Stimulated activated CD8-positive, alpha-beta memory T cell treated with anti-CD3 and anti-CD28 coated beads, Interleukin-4, amount 100 ng/mL, for 48 hours (primary cell): ENCODE measurements at regions not wholly inside any gene's neighbourhood (a gene's known extent, or its start where the extent isn't known, plus 50 kb on each side); places are given as distances from the start of the nearest gene placed in this dataset.

ENCODE experiments used
- DNase-seq: peaks from one replicate; pipeline ENCODE4 v3.0.0-alpha.2; 2020

DNA sequence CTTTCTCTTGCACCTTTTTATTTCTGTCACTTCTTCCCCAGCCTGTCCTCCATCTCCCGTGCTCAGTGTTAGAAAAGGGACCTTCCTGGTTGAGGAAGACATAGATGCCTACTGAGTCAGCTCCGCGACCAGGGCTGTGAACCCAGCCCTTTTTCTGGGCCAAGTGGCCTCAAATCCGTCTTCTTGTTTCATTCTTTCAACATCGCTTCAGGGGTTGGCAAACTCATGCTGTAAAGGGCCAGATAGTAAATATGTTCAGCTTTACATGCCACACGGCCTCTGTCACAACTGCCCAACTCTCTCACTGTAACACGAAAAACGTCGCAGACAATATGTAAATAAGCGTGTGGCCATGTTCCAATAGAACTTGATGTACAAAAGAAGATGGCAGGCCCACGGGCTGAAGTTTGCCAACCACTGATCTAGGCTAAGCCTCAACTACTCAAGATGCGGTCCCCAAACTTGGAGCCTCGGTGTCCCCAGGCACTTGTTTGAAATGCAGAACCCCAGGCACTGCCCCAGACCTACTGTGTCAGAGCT, 338.4 kb downstream of the MN1 start:
- DNase-seq, result no peak

DNA sequence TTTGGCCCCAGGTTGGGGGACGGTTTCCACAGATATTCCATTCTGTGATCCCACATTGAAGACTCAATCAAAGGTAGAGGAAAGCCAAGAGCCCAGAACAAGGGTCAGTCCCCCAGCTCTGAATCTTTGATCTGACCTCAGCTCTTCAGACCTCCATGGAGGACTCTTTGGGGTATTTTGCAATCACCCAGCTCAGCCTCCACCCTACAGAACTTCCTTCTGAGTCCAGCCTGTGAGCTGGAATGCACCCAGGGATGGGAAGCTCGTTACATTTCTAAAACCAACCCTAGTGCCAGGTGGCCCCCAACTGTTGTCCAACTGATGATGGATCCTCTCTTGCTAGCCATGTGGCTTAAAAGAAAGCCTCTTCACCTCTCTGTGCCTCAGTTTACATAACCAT, 335.3 kb downstream of the MN1 start:
- no peak for DNase-seq

- no peak for DNase-seq
Measured at GRCh38 chr22:27466778-27467438, 334.6 kb downstream of the MN1 start.

DNA sequence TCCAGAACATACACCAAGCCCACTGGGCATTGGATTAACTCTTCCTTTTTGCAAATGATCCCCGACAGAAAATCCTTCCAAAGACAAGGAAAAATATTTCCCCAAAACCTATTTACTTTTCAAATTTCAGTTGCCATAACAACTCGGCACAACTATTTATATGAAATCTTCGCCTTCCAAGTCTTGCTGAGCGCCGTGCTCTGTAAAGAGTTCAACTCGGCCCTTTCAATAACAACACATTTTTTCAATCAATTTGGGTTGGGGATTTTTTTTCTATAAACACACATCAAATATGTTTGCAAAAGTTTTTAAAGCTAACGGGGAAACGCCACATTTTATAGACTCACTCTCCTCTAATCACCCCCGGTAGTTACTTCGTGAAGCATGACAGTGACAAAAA, 333.8 kb downstream of the MN1 start:
- no peak for DNase-seq

DNA sequence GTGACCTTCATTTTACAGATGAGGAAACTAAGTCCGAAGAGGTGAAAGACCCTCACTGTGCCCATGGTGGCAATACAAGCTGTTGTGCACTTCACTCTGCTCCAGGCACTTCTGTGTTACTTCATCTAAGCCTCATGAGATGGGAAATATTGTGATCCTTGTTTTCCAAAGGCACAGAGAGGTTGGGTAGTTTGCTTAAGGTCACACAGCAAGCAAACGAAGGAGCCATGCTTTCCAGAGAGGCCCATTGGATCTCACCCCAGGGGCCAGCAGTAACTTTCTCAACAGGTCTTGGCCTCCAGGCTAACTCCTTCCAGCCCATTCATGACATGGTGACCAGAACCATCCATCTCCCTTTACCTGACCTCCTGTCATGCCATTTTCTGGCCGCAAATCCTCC, 332.8 kb downstream of the MN1 start:
- no peak for DNase-seq

DNA sequence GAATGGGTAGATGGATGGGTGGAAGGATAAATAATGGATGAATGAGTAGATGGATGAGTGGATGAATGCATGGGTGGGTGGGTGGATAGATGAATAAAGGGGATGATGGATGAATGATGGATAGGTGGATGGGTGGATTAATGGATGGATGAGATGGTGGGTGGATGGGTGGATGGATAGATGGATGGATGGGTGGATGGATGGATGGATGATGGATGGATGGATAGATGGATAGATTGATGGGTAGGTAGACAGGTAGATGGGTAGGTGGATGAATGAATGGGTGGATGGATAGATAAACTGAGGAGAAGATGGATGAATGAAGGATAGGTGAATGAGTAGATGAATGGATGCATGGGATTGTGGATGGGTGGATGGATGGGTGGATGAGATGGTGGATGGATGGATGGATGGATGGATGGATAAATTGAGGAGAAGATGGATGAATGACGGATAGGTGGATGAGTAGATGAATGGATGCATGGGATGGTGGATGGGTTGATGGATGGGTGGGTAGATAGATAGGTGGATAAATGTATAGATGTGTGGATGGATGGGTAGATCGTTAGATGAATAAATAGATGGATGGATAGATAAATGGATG, 331.3 kb downstream of the MN1 start:
- no peak for DNase-seq

DNA sequence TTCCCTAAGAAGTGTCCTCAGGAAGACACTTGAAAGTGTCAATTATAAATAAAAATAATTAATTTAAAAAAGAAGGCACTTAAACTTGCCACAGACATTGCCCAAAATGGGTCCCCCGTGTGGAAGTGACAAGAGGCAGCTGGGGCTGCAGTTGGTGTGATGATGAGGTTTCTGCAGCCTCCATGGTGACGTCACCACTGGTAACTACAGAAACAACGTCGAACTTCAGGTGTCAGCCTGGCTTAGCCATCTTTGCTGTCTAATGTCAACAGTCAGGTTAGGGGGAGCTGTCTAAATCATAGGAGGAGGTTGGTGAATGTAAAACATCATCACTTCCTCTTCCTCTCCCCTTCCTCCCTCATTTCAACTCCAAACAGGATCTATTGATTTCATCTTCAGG, 328.6 kb downstream of the MN1 start:
- no peak for DNase-seq

GRCh38 chr22:27473533-27473932, 328.0 kb downstream of the MN1 start:
- no peak for DNase-seq

GRCh38 chr22:27474112-27474571, 327.4 kb downstream of the MN1 start:
- DNase-seq, result no peak

- DNase-seq, result no peak
Measured at GRCh38 chr22:27474711-27475547, 326.6 kb downstream of the MN1 start.

DNA sequence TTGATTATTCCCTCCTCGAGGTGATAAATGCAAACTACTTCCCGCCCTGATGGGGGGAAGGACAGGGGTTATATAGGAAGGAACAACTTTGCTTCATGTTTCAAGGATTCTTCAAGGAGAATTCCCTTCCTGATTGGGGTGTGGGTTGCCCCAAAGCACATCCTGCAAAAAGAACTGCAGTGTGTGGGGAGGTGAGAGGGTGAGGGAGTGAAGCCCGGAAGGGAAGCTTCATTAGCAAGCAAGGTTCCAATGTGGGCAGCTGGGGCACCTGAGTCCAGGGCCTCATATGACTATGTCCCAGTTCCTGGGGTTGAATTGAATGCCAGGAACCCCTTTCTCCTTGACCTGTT, 326.0 kb downstream of the MN1 start:
- no peak for DNase-seq

- no peak for DNase-seq
Measured at GRCh38 chr22:27476318-27476717, 325.2 kb downstream of the MN1 start.

- DNase-seq, result no peak
Measured at GRCh38 chr22:27476729-27477128, 324.8 kb downstream of the MN1 start.

- no peak for DNase-seq
Measured at GRCh38 chr22:27477171-27477570, 324.4 kb downstream of the MN1 start.

DNA sequence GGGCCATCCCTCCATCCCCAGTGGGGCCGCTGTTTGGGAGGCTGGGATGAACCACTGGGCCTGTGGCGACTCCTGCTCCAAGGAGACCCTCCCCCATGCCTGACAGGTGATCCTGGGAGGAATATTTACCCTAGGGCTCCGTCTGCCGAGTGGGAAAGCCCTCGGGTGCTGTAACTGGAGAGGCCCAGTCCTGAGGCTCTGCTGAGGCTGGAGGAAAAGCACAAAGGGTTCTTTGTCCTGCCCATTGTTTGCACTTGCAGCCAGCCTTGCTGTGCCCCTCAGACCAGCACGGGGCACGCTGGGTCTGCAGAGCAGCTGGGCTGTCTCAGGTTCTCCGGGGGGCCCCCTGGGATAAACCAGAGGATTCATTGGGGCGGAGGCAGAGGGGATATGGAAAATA, 321.1 kb downstream of the MN1 start:
- no peak for DNase-seq

DNA sequence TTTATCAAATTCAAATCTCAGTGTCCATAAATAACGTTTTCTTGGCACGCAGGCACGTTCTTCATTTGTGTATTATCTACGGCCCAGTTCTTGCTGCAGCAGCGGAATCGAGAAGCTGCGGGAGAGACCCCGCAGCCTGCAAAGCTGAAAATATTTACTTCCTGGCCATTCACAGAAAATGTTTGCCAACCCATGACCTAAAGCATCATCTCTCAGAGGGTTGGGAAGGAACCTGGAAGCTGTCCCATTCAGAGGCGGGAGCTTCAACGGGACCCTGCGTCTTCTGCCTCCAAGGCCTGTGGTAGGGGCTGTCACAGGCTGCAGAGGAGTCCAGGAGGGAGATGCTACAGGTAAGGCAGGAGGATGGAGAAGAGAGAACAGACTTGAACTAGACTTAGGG, 319.2 kb downstream of the MN1 start:
- DNase-seq, result no peak

GRCh38 chr22:27483095-27483785, 318.3 kb downstream of the MN1 start:
- DNase-seq, result no peak

DNA sequence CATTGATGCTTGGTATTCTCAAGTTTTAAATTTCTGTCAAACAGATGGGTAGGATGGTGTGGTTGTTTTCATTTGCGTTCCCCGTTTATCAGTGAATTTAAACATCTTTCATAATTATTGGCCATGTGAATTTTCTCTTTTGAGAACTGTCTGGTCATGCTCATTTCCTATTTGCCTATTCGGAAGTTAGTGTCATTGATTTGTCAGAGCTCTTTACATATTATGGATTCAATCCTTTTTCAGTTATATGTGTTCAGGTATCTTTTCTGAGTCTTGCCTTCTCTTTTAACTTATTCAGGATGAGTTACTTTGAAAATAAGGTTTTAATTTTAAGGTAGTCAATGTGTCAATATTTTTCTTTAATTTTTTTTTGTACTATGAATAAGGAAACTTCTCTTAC, 315.7 kb downstream of the MN1 start:
- no peak for DNase-seq

- DNase-seq, result no peak
Measured at GRCh38 chr22:27487600-27488452, 313.7 kb downstream of the MN1 start.

DNA sequence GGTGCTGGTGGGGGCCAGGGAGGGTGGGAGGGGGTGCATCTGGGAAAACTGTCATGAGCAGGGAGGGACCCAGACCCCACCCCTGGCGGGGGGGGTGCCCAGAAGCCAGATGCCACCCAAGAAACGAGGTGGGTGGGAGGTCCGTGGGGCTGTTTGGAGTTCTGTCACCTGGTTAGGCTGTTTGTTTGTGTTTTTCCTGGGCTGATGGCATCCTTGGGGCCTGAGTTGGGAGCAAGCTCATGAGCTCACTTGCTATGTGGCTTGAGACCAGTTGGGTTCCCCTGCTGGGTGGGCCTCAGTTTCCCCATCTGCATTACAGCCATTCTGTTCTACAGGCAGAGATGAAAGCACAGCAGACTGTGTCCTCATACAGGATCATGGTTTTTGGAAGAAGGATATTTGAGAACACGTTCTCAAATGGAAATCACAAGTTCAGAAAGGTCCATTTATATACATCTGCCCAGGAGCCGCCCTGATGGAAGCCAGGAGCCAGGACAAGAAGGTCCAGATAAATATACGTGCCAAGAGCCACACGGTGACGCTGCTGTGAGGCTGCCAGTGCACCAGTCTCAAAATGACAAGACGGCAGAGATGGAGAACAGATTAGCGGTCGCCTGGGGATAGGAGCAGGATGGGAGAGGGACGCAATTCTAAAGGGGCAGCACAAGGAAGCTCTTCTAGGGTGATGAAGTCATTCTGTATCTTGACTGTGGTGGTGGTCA, 312.9 kb downstream of the MN1 start:
- DNase-seq, result no peak

DNA sequence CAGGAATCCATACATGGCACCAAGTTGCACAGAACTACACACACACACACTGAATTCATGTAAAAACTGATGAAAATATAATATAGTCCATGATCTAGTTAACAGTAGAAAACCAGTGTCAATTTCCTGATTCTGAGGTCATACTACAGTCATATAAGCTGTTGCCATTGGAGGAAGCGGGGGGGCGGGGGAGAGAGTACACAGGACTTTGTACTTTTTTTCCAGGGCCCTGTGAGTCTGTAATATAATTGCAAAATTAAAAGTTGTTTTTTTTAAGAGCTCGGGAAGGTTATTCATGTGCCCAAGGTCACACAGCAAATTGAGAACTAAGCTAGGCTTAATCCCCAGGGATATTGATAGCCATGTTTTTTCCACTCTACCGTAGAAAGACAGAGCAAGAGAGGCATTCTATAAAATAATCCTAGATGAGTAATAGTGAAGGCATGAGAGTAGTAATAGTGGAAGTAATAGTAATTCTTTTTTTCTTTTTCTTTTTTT, 312.3 kb downstream of the MN1 start:
- DNase-seq, result no peak
